PC-3 (cell line): ENCODE measurements at regions not wholly inside any gene's neighbourhood (a gene's known extent, or its start where the extent isn't known, plus 50 kb on each side); places are given as distances from the start of the nearest gene placed in this dataset.

Experiments
- EZH2 ChIP-seq: fragments of 300-600 bp; sonication (generic); IDR thresholded peaks from one replicate; pipeline ENCODE4 v1.6.1; 2017; ENCODE audit warnings: antibody characterized with exemption, mild to moderate bottlenecking, low read length; ENCODE audit not compliant: unreplicated experiment
- TF ChIP-seq, protein P1 (sequence below): fragments of 300-600 bp; sonication (generic); conservative IDR thresholded peaks from 2 replicates; pipeline ENCODE4 v1.5.1; 2017; ENCODE audit warnings: antibody characterized with exemption, low read depth, mild to moderate bottlenecking, low read length

DNA sequence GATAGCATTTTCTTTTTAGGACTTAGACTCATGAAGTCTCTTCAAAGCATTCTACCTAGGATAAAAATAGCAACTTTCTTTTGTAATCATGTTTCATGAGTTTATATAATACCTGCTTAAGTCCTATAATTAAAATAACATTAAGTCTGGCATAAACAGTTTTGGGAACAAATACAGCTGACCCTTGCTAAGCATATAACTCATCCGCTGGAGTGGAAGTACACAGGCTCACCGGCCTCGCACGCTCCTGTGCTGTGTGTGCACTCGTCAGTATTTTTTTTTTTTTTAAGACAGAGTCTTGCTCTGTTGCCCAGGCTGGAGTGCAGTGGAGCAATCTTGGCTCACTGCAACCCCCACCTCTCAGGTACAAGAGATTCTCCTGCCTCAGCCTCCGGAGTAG, 221.8 kb downstream of the ADAMTS15 start:
- TF ChIP-seq, protein P1, sequence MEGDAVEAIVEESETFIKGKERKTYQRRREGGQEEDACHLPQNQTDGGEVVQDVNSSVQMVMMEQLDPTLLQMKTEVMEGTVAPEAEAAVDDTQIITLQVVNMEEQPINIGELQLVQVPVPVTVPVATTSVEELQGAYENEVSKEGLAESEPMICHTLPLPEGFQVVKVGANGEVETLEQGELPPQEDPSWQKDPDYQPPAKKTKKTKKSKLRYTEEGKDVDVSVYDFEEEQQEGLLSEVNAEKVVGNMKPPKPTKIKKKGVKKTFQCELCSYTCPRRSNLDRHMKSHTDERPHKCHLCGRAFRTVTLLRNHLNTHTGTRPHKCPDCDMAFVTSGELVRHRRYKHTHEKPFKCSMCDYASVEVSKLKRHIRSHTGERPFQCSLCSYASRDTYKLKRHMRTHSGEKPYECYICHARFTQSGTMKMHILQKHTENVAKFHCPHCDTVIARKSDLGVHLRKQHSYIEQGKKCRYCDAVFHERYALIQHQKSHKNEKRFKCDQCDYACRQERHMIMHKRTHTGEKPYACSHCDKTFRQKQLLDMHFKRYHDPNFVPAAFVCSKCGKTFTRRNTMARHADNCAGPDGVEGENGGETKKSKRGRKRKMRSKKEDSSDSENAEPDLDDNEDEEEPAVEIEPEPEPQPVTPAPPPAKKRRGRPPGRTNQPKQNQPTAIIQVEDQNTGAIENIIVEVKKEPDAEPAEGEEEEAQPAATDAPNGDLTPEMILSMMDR, result no peak
- TF ChIP-seq EZH2, result no peak
